ENCODE measurements at regions not wholly inside any gene's neighbourhood (a gene's known extent, or its start where the extent isn't known, plus 50 kb on each side); places are given as distances from the start of the nearest gene placed in this dataset.

DNA sequence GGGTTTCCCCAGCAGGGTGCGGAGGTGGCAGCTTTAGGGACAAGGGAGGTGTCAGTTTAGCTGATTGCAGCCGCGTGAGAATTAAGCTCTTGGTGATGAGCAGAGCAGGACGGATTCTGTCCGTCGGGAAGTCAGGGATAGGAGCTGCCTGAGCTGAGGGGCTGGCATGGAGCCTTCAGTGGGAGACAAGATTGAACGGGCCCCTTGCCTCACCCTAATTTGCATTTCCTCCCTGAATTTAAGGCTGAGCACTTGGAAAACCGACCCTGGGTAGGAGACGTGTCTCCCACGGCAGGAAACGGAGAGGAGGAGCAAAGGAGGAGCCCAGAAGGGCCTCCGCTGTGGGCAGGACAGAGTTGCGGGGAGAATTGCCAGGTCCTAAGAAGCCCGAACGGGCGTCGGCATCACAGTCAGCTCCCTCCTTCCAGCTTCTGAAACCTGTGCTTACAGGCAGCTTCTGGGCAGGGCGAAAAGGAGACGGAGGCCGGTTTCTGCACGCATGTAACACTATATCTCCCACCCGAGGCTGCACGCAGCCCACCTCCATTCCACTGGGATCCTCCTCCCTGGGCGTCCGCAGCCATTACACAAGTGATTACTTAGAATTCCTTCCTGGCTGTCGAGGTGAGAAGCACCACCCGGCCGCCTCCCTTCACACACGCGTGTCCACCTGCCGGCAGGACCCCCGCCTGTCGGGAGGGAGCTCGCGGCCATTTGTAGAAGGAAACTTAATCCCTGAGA, 345.8 kb downstream of the BRD1 start:
- no peak for DNase-seq (ENCODE audit: low spot score)

DNA sequence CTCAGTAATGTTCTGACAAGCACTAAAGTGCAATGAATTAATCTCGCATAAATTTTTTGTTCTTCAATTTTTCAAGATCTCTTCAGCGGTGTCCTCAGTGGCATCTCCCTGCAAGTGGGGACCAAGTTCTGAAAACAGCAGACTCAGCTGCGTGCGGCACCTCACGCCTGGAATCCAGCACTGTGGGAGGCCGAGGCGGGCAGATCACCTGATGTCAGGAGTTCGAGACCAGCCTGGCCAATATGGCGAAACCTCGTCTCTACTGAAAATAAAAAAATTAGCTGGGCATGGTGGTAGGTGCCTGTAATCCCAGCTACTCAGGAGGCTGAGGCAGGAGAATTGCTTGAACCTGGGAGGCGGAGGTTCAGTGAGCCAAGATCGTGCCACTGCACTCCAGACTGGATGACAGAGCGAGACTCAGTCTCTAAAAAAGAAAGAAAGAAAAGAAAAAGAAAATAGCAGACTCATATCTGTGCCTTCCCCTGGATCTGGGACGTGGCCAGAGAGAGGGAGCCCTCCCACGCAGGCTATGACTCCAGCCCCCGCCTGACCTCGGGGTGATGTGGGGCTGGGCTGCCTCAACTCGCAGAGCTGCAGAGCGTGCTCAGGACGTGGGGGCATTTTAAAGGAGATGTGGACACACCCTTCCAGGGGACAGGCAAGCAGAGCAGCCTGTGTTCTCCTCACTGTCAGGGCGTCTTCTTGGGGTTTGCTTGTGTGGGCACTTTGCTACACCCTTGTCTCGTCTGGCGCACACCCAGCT, 346.6 kb downstream of the BRD1 start:
- DNase-seq (ENCODE audit: low spot score): no peak

DNA sequence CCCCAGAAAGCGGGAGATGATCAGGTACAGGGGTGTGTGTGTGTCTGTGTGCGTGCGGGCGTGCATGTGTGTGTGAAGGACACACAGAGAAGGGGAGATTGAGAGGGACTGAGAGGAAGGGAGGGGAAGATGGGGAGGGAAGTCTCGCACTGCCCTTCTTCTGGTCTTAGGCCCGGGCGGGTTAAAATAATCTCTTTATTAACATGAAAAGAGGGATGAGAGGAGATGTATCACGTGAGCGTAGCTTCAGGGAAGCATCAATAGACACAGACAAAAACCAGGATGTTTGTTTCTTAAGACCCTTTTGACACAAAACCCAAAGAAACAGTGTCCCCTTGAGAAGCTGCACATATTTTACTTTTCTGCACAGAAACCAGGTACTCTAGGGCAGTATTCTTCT, 347.3 kb downstream of the BRD1 start:
- no peak for DNase-seq (ENCODE audit: low spot score)

DNA sequence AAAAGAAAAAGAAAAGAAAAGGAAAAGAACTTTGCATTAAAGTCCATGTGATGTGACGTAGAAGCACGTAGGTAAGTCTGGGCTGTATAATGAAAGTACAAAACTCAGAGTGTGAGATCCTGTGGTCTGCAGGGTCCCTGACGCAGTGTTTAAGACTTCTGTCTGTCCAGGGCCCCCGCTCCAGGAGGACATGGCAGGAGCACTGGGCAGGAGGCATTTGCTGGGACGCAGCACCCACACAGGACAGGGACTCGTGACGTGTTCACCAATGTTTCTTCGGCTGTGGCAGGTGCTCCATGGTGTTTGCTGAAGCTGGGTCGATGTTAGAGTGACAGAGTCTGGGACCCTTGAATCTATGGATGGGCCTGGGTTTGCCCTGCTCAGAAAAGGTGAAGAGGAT, 348.1 kb downstream of the BRD1 start:
- DNase-seq (ENCODE audit: low spot score): no peak

- no peak for DNase-seq (ENCODE audit: low spot score)
Measured at GRCh38 chr22:49476800-49477400, 350.8 kb downstream of the BRD1 start.

DNA sequence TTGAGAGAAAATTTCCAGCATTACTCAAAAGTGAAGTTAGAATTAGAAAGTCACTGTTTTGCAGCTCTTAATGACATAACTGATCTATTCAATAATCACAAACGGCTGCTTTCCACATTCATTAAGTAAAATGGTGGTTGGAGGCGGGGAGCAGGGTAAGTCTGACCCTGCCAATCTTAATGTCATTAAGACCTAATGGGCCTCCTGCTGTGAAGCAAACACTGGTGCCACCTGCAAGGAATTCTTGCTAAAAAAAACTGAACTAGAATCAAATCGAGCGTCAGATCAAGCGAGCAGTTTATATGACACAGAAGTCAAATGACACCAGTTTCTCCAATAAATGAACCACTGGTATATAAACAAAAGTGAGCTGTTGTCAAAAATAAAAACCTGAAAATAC, 351.5 kb downstream of the BRD1 start:
- no peak for DNase-seq (ENCODE audit: low spot score)

DNA sequence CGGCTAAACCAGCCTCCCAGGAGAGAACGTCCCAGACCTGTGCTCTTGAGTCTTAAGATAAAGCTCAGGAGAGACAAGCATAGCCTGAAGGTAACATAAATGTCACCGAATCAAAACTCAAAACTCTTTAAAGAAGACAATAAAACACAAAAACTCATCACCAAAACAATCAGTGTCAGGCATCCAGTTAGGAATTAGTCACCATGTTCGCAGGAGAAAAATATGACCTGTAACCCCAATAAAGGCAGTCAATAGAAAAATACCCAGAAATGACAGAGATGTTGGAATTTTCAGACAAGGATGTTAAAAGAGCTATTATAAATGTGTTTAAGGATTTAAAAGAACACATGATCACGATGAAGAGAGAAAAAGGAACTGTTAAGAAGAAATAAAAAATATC, 352.4 kb downstream of the BRD1 start:
- no peak for DNase-seq (ENCODE audit: low spot score)

- DNase-seq (ENCODE audit: low spot score): no peak
Measured at GRCh38 chr22:49473286-49473685, 354.4 kb downstream of the BRD1 start.

DNA sequence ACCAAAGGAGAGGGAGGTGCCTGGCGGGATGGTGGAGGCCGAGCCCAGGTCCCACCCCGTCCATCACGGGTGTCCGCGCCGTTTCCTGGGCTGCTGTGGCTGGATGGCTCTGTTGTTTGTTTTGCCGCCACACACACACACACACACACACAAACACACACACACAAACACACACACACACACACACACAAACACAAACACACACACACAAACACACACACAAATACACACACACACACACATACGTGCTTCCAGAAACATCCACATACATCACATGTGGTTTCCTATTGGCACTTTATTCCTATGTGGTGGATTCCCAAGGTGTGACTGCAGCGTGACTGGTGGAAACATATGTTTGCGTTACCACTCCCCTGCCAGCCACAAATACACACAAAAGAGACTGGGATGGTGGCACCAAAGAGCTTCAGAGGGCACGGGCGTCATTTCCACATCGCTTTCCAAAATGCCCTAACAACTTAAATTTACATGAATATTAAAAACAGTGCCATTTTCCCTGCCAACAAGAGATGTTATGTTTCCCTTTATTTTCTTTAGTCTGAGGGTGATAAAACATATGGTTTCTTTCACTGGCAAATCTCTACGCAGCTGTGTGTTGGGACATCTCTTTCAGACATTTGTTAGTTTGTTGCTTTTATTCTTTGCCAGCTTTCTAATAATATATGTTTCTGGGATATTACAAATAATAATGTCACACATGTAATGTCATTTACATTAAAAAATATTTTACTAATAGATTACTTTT, 356.8 kb downstream of the BRD1 start:
- DNase-seq (ENCODE audit: low spot score): no peak

DNA sequence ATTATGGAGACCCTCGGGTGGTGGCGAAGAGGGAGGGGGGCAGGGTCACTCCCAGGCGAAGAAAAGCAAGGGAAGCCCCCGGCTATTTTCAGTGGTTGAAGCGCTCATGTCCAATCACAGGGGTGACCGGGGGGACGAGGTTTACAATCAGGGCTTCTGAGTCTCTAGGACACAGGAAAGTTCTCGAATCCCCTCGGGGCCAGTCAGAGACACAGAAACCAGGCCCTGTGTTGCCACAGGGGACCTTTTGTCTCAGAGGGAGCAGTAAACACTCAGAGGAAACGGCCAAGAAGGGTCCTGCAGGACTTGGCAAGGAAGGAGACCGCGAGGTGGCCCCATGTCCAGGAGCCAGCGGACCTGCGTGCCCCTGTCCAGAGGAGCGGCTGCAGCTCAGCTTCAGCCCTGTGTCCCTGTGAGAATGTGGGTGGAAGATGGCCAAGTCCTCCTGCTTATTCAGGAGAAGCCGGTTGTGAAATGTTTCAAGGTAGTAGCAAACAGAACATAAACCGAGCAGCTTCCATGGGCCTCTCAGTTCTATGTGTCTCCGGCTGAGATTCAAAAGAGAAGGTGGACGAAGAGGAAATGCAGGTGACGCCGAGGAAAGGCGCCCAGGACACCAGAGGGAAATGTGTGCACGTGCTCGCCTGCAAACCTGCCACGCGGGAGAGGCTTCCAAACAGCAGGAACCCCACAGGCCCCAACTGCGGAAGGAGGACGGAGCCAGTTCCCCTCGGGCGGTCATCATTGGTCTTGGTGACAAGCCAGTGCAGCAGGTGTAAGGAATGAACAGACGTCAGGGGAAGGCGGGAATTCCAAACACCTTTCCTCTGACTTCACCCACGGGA, 357.6 kb downstream of the BRD1 start:
- DNase-seq (ENCODE audit: low spot score): no peak

DNA sequence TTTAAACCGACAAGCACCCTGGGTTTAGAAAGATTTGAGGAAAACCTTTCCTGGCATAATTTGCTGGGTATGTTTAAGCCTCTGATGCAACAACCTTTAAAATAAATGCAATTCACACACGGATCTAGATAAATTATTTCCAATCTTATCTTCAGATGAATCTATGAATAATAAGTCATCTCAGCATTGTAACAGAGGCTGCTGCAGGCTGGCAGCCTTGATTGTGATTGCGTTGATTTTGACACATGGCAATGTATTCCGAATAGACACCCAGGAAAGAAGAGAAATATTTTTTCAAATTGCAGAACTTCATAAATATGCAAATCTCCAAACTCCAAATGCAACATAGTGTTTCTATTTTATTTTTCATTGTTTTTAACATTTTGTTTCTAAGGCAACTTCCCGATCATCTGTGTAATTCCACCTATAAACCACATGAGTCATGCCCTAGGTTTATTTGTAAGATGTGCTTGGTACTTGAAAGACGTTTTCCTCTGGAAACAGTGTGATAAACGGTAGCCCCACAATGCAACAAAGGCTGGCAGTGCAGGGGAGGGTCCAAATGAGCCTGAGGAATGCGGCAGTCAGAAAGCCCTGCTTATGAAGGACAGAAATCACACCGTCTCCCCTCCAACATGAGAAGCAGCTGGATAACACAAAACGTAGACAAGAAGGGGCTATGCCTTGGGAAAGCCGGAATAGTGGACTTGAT, 359.0 kb downstream of the BRD1 start:
- no peak for DNase-seq (ENCODE audit: low spot score)

- no peak for DNase-seq (ENCODE audit: low spot score)
Measured at GRCh38 chr22:49466878-49467595, 360.6 kb downstream of the BRD1 start.

GRCh38 chr22:49464037-49464436, 363.6 kb downstream of the BRD1 start:
- no peak for DNase-seq (ENCODE audit: low spot score)

DNA sequence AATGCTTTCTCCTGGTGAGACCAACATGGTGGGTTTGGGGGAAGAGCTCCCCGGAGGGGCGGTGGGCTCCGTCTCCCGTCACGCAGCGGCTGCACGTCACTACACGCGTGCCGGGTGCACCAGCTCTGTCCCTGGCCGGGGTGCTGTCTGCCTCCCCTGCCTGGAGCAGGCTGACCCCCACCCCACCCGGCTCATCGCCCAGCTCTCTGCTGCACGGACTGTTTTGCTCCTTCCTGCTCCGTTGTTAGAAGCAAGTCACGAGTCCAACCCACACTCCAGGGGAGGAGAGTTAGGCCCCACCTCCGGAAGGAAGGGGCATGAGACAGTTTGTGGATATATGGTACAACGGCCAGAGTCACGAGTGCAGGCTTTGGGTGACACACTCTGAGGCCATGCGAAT, 364.9 kb downstream of the BRD1 start:
- no peak for DNase-seq (ENCODE audit: low spot score)

GRCh38 chr22:49462291-49462690, 365.4 kb downstream of the BRD1 start:
- DNase-seq (ENCODE audit: low spot score): no peak

DNA sequence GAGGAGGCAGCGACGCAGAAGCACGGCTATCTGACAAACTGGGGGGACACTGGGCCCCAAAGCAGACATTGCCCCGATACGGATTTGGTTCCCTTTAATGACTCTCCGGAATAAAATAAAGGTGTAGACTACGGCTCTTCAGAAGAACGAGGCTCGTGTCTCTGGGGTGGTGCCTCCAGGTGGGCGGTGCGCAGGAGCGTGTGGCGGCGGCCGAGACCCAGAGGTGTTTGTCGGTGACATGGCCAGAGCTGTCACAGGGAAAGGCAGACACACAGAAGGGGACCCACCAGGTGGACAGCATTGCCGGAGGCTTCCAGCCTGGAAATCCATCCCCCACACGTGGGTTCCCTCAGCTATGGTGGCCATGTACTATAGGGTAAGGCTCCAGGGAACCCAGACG, 366.0 kb downstream of the BRD1 start:
- no peak for DNase-seq (ENCODE audit: low spot score)

DNA sequence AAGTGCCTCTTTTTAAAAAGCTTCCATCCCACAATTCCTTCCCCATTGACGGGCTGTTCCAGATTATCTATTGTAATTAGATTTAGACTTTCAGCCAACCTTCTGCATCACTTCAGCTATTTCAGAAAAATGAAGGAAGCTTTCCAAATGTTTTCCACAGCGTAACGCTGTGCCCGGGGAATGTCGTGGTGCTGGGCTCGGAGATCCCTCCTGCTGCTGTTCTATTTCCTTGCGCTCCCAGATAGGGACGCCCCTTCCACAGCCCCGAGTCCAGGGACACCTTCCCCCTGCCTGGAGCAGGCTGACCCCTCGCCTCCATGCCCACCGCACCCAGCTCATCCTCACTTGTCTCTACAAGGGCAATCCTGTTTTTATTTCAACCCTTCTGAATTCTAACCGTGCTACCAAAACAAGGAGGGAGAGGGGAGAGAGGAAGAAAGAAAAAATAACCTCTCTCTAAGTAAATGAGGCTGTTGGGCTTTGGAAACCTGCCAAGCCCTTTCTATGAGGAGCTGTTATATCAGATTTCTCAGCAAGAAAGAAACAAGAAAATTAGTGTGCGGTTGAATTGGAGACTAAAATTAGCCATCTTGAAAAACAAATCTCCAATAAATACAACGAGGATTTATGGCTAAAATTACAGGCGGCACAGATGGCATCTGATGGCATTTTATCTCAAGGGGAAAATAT, 366.9 kb downstream of the BRD1 start:
- DNase-seq (ENCODE audit: low spot score): no peak

- no peak for DNase-seq (ENCODE audit: low spot score)
Measured at GRCh38 chr22:49460091-49460490, 367.6 kb downstream of the BRD1 start.

GRCh38 chr22:49458708-49459099, 369.0 kb downstream of the BRD1 start:
- DNase-seq (ENCODE audit: low spot score): no peak
